GM23338 (cell line): ENCODE measurements at regions not wholly inside any gene's neighbourhood (a gene's known extent, or its start where the extent isn't known, plus 50 kb on each side); places are given as distances from the start of the nearest gene placed in this dataset.

Experiments
- CREB1 ChIP-seq: fragments of 250-450 bp; sonication (Bioruptor Pico); IDR thresholded peaks from 2 replicates; pipeline ENCODE4 v1.5.0; 2020; ENCODE audit warnings: low read depth, mild to moderate bottlenecking, moderate library complexity
- EZH2 ChIP-seq: fragments of 200-600 bp; sonication (generic); IDR thresholded peaks from one replicate; pipeline ENCODE4 v1.8.0; 2017; ENCODE audit warnings: antibody characterized with exemption, mild to moderate bottlenecking, low read depth; ENCODE audit not compliant: unreplicated experiment
- EZH2phosphoT487 ChIP-seq: fragments of 200-600 bp; sonication (generic); IDR thresholded peaks from one replicate; pipeline ENCODE4 v1.8.1; 2018; ENCODE audit warnings: antibody characterized with exemption; ENCODE audit not compliant: unreplicated experiment
- JUNB ChIP-seq: IDR thresholded peaks from one replicate; pipeline ENCODE4 v1.6.1; 2016; ENCODE audit warnings: antibody characterized with exemption; ENCODE audit not compliant: unreplicated experiment
- POLR2AphosphoS5 ChIP-seq: IDR thresholded peaks from 2 replicates; pipeline ENCODE4 v1.6.1; 2016; ENCODE audit warnings: antibody characterized with exemption, low read depth
- STAT1 ChIP-seq: IDR thresholded peaks from one replicate; pipeline ENCODE4 v1.6.1; 2016; ENCODE audit warnings: antibody characterized with exemption; ENCODE audit not compliant: unreplicated experiment
- ZNF114 ChIP-seq: fragments of 250-450 bp; sonication (Bioruptor Pico); IDR thresholded peaks from 2 replicates; pipeline ENCODE4 v1.5.0; 2020; ENCODE audit warnings: mild to moderate bottlenecking, moderate library complexity
- TF ChIP-seq, protein P1 (sequence below): IDR thresholded peaks from one replicate; pipeline ENCODE4 v1.6.1; 2018; ENCODE audit warnings: antibody characterized with exemption; ENCODE audit not compliant: unreplicated experiment
- TF ChIP-seq, protein P2 (sequence below), 2 experiments: fragments of 200-600 bp in 1 of 2; sonication (generic) in 1 of 2; conservative IDR thresholded peaks; 2 replicates each; pipeline versions ENCODE4 v1.5.1 to v1.6.1; 2016 to 2017; ENCODE audit warnings: antibody characterized with exemption in 2 of 2, low read depth in 2 of 2, mild to moderate bottlenecking in 2 of 2, moderate library complexity in 1 of 2
- TF ChIP-seq, protein P3 (sequence below): fragments of 250-450 bp; sonication (Bioruptor Pico); IDR thresholded peaks from 2 replicates; pipeline ENCODE4 v1.5.0; 2020; ENCODE audit warnings: mild to moderate bottlenecking, moderate library complexity

DNA sequence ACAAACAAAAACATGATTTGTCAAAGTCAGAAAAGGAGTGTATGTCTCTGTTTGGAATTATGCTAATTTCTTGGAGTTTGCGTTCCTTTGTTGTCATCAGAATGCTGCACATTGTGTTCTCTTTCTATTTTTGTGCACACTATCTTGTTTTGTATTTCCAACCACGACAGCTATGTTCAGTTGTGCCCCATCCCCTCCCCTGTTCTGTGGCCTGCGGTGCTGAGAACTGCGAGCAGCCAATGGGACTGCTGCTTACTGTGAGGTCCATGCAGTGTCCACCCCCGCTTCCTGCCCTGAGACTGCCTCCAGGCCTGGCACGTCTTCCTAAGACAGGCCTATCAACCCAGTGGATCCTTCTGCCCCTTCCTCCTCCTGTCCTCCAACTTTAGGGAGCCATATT lies 76.8 kb downstream of the PALM2AKAP2 start:
- TF ChIP-seq, protein P1, sequence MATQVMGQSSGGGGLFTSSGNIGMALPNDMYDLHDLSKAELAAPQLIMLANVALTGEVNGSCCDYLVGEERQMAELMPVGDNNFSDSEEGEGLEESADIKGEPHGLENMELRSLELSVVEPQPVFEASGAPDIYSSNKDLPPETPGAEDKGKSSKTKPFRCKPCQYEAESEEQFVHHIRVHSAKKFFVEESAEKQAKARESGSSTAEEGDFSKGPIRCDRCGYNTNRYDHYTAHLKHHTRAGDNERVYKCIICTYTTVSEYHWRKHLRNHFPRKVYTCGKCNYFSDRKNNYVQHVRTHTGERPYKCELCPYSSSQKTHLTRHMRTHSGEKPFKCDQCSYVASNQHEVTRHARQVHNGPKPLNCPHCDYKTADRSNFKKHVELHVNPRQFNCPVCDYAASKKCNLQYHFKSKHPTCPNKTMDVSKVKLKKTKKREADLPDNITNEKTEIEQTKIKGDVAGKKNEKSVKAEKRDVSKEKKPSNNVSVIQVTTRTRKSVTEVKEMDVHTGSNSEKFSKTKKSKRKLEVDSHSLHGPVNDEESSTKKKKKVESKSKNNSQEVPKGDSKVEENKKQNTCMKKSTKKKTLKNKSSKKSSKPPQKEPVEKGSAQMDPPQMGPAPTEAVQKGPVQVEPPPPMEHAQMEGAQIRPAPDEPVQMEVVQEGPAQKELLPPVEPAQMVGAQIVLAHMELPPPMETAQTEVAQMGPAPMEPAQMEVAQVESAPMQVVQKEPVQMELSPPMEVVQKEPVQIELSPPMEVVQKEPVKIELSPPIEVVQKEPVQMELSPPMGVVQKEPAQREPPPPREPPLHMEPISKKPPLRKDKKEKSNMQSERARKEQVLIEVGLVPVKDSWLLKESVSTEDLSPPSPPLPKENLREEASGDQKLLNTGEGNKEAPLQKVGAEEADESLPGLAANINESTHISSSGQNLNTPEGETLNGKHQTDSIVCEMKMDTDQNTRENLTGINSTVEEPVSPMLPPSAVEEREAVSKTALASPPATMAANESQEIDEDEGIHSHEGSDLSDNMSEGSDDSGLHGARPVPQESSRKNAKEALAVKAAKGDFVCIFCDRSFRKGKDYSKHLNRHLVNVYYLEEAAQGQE, result no peak
- TF ChIP-seq EZH2 (no peak), CREB1 (CRISPR knock-in tag) (no peak), ZNF114 (CRISPR knock-in tag) (no peak), JUNB (no peak), POLR2AphosphoS5 (no peak), EZH2phosphoT487 (no peak), STAT1 (no peak)
- TF ChIP-seq, protein P2, sequence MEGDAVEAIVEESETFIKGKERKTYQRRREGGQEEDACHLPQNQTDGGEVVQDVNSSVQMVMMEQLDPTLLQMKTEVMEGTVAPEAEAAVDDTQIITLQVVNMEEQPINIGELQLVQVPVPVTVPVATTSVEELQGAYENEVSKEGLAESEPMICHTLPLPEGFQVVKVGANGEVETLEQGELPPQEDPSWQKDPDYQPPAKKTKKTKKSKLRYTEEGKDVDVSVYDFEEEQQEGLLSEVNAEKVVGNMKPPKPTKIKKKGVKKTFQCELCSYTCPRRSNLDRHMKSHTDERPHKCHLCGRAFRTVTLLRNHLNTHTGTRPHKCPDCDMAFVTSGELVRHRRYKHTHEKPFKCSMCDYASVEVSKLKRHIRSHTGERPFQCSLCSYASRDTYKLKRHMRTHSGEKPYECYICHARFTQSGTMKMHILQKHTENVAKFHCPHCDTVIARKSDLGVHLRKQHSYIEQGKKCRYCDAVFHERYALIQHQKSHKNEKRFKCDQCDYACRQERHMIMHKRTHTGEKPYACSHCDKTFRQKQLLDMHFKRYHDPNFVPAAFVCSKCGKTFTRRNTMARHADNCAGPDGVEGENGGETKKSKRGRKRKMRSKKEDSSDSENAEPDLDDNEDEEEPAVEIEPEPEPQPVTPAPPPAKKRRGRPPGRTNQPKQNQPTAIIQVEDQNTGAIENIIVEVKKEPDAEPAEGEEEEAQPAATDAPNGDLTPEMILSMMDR (conservative IDR thresholded peaks at IDR 0.05; ENCODE audit: low read depth in 2 of 2), result no peak
- TF ChIP-seq, protein P3, sequence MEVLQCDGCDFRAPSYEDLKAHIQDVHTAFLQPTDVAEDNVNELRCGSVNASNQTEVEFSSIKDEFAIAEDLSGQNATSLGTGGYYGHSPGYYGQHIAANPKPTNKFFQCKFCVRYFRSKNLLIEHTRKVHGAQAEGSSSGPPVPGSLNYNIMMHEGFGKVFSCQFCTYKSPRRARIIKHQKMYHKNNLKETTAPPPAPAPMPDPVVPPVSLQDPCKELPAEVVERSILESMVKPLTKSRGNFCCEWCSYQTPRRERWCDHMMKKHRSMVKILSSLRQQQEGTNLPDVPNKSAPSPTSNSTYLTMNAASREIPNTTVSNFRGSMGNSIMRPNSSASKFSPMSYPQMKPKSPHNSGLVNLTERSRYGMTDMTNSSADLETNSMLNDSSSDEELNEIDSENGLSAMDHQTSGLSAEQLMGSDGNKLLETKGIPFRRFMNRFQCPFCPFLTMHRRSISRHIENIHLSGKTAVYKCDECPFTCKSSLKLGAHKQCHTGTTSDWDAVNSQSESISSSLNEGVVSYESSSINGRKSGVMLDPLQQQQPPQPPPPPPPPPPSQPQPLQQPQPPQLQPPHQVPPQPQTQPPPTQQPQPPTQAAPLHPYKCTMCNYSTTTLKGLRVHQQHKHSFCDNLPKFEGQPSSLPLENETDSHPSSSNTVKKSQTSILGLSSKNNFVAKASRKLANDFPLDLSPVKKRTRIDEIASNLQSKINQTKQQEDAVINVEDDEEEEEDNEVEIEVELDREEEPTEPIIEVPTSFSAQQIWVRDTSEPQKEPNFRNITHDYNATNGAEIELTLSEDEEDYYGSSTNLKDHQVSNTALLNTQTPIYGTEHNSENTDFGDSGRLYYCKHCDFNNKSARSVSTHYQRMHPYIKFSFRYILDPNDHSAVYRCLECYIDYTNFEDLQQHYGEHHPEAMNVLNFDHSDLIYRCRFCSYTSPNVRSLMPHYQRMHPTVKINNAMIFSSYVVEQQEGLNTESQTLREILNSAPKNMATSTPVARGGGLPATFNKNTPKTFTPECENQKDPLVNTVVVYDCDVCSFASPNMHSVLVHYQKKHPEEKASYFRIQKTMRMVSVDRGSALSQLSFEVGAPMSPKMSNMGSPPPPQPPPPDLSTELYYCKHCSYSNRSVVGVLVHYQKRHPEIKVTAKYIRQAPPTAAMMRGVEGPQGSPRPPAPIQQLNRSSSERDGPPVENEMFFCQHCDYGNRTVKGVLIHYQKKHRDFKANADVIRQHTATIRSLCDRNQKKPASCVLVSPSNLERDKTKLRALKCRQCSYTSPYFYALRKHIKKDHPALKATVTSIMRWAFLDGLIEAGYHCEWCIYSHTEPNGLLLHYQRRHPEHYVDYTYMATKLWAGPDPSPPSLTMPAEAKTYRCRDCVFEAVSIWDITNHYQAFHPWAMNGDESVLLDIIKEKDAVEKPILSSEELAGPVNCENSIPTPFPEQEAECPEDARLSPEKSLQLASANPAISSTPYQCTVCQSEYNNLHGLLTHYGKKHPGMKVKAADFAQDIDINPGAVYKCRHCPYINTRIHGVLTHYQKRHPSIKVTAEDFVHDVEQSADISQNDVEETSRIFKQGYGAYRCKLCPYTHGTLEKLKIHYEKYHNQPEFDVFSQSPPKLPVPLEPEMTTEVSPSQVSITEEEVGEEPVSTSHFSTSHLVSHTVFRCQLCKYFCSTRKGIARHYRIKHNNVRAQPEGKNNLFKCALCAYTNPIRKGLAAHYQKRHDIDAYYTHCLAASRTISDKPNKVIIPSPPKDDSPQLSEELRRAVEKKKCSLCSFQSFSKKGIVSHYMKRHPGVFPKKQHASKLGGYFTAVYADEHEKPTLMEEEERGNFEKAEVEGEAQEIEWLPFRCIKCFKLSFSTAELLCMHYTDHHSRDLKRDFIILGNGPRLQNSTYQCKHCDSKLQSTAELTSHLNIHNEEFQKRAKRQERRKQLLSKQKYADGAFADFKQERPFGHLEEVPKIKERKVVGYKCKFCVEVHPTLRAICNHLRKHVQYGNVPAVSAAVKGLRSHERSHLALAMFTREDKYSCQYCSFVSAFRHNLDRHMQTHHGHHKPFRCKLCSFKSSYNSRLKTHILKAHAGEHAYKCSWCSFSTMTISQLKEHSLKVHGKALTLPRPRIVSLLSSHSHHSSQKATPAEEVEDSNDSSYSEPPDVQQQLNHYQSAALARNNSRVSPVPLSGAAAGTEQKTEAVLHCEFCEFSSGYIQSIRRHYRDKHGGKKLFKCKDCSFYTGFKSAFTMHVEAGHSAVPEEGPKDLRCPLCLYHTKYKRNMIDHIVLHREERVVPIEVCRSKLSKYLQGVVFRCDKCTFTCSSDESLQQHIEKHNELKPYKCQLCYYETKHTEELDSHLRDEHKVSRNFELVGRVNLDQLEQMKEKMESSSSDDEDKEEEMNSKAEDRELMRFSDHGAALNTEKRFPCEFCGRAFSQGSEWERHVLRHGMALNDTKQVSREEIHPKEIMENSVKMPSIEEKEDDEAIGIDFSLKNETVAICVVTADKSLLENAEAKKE (CRISPR knock-in tag), result no peak
